ENCODE measurements at regions not wholly inside any gene's neighbourhood (a gene's known extent, or its start where the extent isn't known, plus 50 kb on each side); places are given as distances from the start of the nearest gene placed in this dataset.

- TF ChIP-seq GATA2 (IDR thresholded peaks at IDR 0.05; ENCODE audit: low read depth, low read length) (no peak), GATA3 (IDR thresholded peaks at IDR 0.05; ENCODE audit: low read depth, low read length) (no peak)
Measured at GRCh38 chr6:121760191-121760590, 324.7 kb downstream of the GJA1 start.

Data from SH-SY5Y (cell line).